ENCODE measurements at regions not wholly inside any gene's neighbourhood (a gene's known extent, or its start where the extent isn't known, plus 50 kb on each side); places are given as distances from the start of the nearest gene placed in this dataset.

GRCh38 chr16:54490112-54490488, 203.5 kb upstream of the IRX3 start:
- no peak for TF ChIP-seq CTCF (conservative IDR thresholded peaks at IDR 0.05; ENCODE audit: low read depth in 2 of 2)
- no peak for TF ChIP-seq POLR2AphosphoS5 (IDR thresholded peaks at IDR 0.05; ENCODE audit: low read depth)
- TF ChIP-seq ETS1 (IDR thresholded peaks at IDR 0.05): no peak
- TF ChIP-seq EZH2 (IDR thresholded peaks at IDR 0.05; ENCODE audit: low read depth, unreplicated experiment): no peak
- no peak for TF ChIP-seq ZNF114 (CRISPR knock-in tag; IDR thresholded peaks at IDR 0.05)
- TF ChIP-seq CREB1 (CRISPR knock-in tag; IDR thresholded peaks at IDR 0.05; ENCODE audit: low read depth): no peak
- TF ChIP-seq EZH2phosphoT487 (IDR thresholded peaks at IDR 0.05; ENCODE audit: unreplicated experiment): no peak
- TF ChIP-seq REST (IDR thresholded peaks at IDR 0.05; ENCODE audit: unreplicated experiment): no peak
- no peak for TF ChIP-seq STAT1 (IDR thresholded peaks at IDR 0.05; ENCODE audit: unreplicated experiment)
- no peak for TF ChIP-seq ZNF331 (CRISPR knock-in tag; IDR thresholded peaks at IDR 0.05; ENCODE audit: low read depth)
- TF ChIP-seq ZNF462 (CRISPR knock-in tag; IDR thresholded peaks at IDR 0.05): no peak
